Lower leg skin (tissue), 3 donors: ENCODE measurements at regions not wholly inside any gene's neighbourhood (a gene's known extent, or its start where the extent isn't known, plus 50 kb on each side); places are given as distances from the start of the nearest gene placed in this dataset.

ENCODE experiments used
- CTCF ChIP-seq, 3 donors: fragments of 450-650 bp; IDR thresholded peaks; one replicate each; pipeline ENCODE4 v1.5.1; 2016; ENCODE audit warnings: antibody characterized with exemption in 3 of 3, mild to moderate bottlenecking in 3 of 3, moderate library complexity in 2 of 3
- POLR2A ChIP-seq, 2 donors: fragments of 450-650 bp; IDR thresholded peaks; one replicate each; pipeline ENCODE4 v1.6.1; 2016 to 2017; ENCODE audit warnings: antibody characterized with exemption in 2 of 2, mild to moderate bottlenecking in 1 of 2, moderate library complexity in 1 of 2

GRCh38 chr2:168394262-168394661 lies 61.8 kb upstream of the CERS6 start:
- TF ChIP-seq POLR2A (IDR thresholded peaks at IDR 0.05) (no peak), CTCF (IDR thresholded peaks at IDR 0.05) (no peak)
